Keratinocyte (primary cell): ENCODE measurements at regions not wholly inside any gene's neighbourhood (a gene's known extent, or its start where the extent isn't known, plus 50 kb on each side); places are given as distances from the start of the nearest gene placed in this dataset.

Experiments used
- CTCF ChIP-seq, 3 experiments: IDR thresholded peaks in 1 of 3; conservative IDR thresholded peaks in 1 of 3; optimal IDR thresholded peaks in 1 of 3; 2 replicates in 2 of 3; 3 replicates in 1 of 3; pipeline versions ENCODE3 to v1.5.1; 2011; ENCODE audit warnings: low read length in 3 of 3, mild to moderate bottlenecking in 3 of 3, moderate library complexity in 2 of 3, control low read depth in 1 of 3, inconsistent platforms in 1 of 3; ENCODE audit not compliant: insufficient read depth in 2 of 3; ENCODE audit errors: extremely low read depth in 1 of 3
- EZH2 ChIP-seq: IDR thresholded peaks from one replicate; pipeline ENCODE4 v1.6.1; 2012; ENCODE audit warnings: inconsistent platforms, mild to moderate bottlenecking, low read length, moderate library complexity

GRCh38 chr18:72986103-72986502, 118.3 kb upstream of the NETO1 start:
- no peak for TF ChIP-seq EZH2
- TF ChIP-seq CTCF (optimal IDR thresholded peaks at IDR 0.05 in 1 of 3, IDR thresholded peaks at IDR 0.05 in 1 of 3, conservative IDR thresholded peaks at IDR 0.05 in 1 of 3; ENCODE audit: extremely low read depth in 1 of 3, insufficient read depth in 2 of 3, low read length in 3 of 3), result no peak
